ENCODE measurements at regions not wholly inside any gene's neighbourhood (a gene's known extent, or its start where the extent isn't known, plus 50 kb on each side); places are given as distances from the start of the nearest gene placed in this dataset.

DNA sequence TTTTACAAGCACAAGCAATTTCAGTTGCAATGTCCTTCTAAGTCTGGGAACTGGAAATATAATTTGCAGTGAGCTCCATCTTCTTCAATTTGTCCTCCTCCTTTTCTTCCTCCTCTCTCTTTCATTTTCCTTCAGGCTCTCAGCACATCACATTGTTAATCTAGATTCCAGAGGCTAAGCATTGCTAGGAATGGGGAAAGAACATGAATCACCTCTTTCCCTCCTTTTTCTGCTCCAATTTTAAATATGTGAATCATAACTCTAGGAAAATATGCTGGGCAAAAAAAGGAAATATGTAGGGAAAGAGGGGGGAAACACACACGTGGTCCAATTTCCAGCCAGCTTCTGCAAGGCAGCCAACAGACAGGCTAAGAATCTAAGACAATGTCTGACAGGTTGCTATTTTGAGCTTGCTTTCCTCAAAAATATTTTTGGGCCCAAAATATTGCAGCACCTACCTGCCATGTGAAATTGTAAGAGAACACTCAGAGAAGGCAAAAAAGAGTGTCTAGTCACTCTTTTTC lies 72.7 kb upstream of the NUPR2 start:
- no peak overlapping the region for H3K4me3 ChIP-seq (ENCODE audit: low read depth in 1 of 5, low read length in 5 of 5)

DNA sequence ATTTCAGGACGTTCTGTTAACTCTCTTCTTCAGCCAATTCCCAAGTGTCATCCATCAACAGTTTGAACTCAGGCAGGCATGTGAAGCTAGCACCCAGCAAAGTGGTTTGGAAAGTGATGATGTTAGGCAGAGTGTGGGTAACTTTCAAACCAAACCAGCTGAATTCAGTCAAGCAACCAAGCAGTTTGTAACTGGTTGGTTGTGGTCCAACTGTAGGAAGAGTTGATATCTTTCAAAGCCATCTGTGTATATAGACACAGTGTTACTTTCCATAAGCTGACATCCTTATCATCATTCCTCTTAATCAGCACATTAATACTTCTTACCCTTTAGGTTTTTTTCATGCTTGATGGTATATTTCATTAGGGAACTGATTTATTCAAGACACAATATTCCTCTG lies 72.2 kb upstream of the NUPR2 start:
- H3K4me1 ChIP-seq (ENCODE audit: control insufficient read depth in 5 of 5, insufficient read depth in 5 of 5, low read length in 5 of 5), result no peaks in the 10 kb centered on the region
- no peaks in the 10 kb centered on the region for H3K9me3 ChIP-seq (ENCODE audit: control insufficient read depth in 5 of 5, low read length in 5 of 5)
- H3K36me3 ChIP-seq (ENCODE audit: control insufficient read depth in 5 of 5, insufficient read depth in 5 of 5, low read length in 5 of 5), result no peaks in the 10 kb centered on the region
- no peak overlapping the region for H3K9ac ChIP-seq (ENCODE audit: low read length in 5 of 5)
- H3K27me3 ChIP-seq (ENCODE audit: control insufficient read depth in 5 of 5, insufficient read depth in 4 of 5, low read length in 5 of 5), result peaks cover 0 to 4% (median 0%) of the 10 kb centered on the region in 5 donors
- H3K27ac ChIP-seq (ENCODE audit: low read depth, low read length), result no peak overlapping the region
- no peak overlapping the region for H3K4me3 ChIP-seq (ENCODE audit: low read depth in 1 of 5, low read length in 5 of 5)

More for the DNA sequence above, 72.7 kb upstream of the NUPR2 start:
- Histone ChIP-seq H3K27ac (ENCODE audit: low read depth, low read length) (no peak overlapping the region), H3K27me3 (ENCODE audit: control insufficient read depth in 5 of 5, insufficient read depth in 4 of 5, low read length in 5 of 5) (peaks cover 0 to 4% (median 0%) of the 10 kb centered on the region in 5 donors), H3K9me3 (ENCODE audit: control insufficient read depth in 5 of 5, low read length in 5 of 5) (no peaks in the 10 kb centered on the region), H3K4me1 (ENCODE audit: control insufficient read depth in 5 of 5, insufficient read depth in 5 of 5, low read length in 5 of 5) (no peaks in the 10 kb centered on the region), H3K36me3 (ENCODE audit: control insufficient read depth in 5 of 5, insufficient read depth in 5 of 5, low read length in 5 of 5) (no peaks in the 10 kb centered on the region), H3K9ac (ENCODE audit: low read length in 5 of 5) (no peak overlapping the region)

DNA sequence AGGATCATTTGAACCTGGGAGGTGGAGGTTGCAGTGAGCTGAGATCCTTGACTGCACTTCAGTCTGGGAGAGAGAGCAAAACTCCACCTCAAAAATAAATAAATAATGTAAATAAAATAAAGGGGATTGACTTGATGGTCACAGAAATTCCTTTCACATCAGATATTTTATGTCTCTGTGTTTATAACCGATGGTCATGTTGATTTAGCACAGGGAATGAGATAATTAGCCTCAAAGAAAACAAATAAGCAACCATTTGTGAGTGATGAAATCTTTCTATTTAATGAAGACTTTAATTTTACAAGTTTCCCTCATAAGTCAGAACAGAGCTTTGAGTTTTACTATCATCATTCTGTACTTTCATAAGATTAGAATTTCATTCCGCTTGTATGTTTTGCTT lies 64.8 kb upstream of the NUPR2 start:
- no peaks in the 10 kb centered on the region for H3K36me3 ChIP-seq (ENCODE audit: control insufficient read depth in 5 of 5, insufficient read depth in 5 of 5, low read length in 5 of 5)

DNA sequence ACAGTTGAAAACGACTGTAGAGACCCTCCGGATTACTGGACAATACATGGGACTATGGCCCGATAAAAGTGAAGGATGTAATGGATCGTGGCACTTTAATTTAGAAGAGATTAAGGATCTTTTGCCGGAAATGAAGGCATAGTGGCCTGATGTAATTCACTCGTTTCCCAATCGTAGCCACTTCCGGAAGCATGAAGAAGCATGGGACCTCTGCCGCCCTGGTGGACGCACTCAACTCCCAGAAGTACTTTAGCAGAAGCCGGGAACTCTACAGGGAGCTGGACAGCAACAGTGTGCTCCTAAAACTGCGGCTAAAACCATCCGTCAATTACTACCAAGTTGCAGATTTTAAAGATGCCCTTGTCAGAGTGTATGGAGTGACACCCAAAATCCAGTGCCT lies 59.6 kb upstream of the NUPR2 start:
- H3K9me3 ChIP-seq (ENCODE audit: control insufficient read depth in 5 of 5, low read length in 5 of 5), result no peaks in the 10 kb centered on the region
- peak overlapping the region; percentile 40 to 72 (median 67) for H3K4me3 ChIP-seq (ENCODE audit: low read depth in 1 of 5, low read length in 5 of 5)
- H3K4me1 ChIP-seq (ENCODE audit: control insufficient read depth in 5 of 5, insufficient read depth in 5 of 5, low read length in 5 of 5), result peaks cover 0 to 15% (median 9%) of the 10 kb centered on the region in 5 donors
- peaks cover 0 to 10% (median 4%) of the 10 kb centered on the region in 5 donors for H3K27me3 ChIP-seq (ENCODE audit: control insufficient read depth in 5 of 5, insufficient read depth in 4 of 5, low read length in 5 of 5)
- no peaks in the 10 kb centered on the region for H3K36me3 ChIP-seq (ENCODE audit: control insufficient read depth in 5 of 5, insufficient read depth in 5 of 5, low read length in 5 of 5)
- peak overlapping the region in 2 of 5 donors; percentile 2 to 41 for H3K9ac ChIP-seq (ENCODE audit: low read length in 5 of 5)
- H3K27ac ChIP-seq (ENCODE audit: low read depth, low read length), result no peak overlapping the region

More for the DNA sequence above, 64.8 kb upstream of the NUPR2 start:
- Histone ChIP-seq H3K27ac (ENCODE audit: low read depth, low read length) (no peak overlapping the region), H3K9me3 (ENCODE audit: control insufficient read depth in 5 of 5, low read length in 5 of 5) (no peaks in the 10 kb centered on the region), H3K27me3 (ENCODE audit: control insufficient read depth in 5 of 5, insufficient read depth in 4 of 5, low read length in 5 of 5) (peaks cover 0 to 4% (median 0%) of the 10 kb centered on the region in 5 donors), H3K4me1 (ENCODE audit: control insufficient read depth in 5 of 5, insufficient read depth in 5 of 5, low read length in 5 of 5) (peaks cover 0 to under 1% (median under 1%) of the 10 kb centered on the region in 5 donors), H3K9ac (ENCODE audit: low read length in 5 of 5) (no peak overlapping the region), H3K4me3 (ENCODE audit: low read depth in 1 of 5, low read length in 5 of 5) (no peak overlapping the region)

DNA sequence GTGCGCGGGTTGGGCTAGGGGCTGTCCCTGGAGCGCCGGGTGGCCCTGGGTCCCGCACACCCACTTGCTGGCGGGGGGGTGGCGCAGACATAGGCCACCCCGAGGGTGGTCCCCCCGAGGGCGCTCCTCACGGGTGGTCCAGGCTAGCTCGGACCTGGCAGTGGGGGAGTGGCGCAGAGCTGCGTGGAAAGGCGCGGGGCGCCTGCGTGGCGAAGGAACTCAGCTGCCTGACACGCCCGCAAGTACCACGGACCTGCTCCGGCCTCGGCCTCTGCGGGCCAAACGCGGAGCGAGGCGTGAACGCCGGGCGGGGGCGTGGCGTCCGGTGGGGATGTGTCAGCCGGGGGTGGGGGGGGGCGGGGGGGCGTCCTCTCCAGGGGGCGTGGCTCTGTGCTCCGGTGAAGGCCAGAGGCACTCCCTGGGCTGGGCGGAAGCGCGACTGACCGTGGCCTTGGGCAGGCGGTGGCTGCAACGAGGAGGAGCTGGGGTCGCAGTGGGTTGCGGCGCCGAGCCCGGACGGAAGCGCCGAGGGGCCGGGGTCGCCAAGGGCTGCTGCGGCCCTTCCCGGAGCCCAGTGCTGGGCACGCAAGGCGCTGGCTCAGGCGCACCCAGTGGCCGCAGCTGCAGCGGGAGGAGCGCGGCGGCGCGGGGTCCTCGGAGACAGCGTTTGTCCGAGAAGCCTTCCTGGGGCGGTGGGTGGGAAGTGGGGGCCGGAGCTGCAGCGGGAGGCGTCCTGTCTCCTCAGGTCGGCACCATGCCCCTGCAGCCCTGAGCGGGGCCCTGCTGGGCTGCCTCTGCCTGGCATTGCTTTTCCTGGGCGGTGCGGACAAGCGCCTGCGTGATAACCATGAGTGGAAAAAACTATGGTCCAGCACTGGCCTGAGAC lies 58.9 kb upstream of the NUPR2 start:
- H3K4me3 ChIP-seq (ENCODE audit: low read depth in 1 of 5, low read length in 5 of 5), result peak overlapping the region; percentile 40 to 72 (median 67)
- H3K27ac ChIP-seq (ENCODE audit: low read depth, low read length), result no peak overlapping the region
- peak overlapping the region in 2 of 5 donors; percentile 2 to 41 for H3K9ac ChIP-seq (ENCODE audit: low read length in 5 of 5)

DNA sequence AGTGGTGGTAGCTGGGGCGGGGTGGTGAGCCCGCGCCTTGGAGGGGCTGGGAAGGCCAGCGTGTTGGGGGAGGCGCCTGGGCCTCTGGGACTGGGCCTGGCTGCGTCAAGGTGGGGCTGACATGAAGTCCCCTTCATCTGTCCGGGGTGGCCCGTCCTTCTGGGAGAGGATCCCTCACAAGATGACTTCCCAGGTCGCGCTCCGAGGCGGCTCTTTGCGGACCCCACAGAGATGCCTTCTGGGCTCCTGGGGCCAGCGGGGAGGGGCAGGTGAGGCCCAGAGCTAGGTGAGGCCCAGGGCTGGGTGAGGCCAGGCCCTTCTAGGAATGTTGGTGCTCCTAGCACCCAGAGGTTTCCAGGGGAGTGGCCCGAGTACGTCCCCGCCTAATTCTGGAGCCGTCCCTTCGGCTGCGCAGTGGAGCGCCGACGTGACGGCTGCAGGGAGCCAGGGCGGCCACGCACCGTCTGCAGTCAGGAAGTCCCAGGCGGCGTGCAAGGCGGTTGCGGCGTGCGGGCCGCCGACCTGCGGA lies 58.2 kb upstream of the NUPR2 start:
- Histone ChIP-seq H3K9ac (ENCODE audit: low read length in 5 of 5) (no peak overlapping the region), H3K27ac (ENCODE audit: low read depth, low read length) (no peak overlapping the region), H3K9me3 (ENCODE audit: control insufficient read depth in 5 of 5, low read length in 5 of 5) (no peaks in the 10 kb centered on the region), H3K4me1 (ENCODE audit: control insufficient read depth in 5 of 5, insufficient read depth in 5 of 5, low read length in 5 of 5) (peaks cover 0 to 15% (median 9%) of the 10 kb centered on the region in 5 donors), H3K36me3 (ENCODE audit: control insufficient read depth in 5 of 5, insufficient read depth in 5 of 5, low read length in 5 of 5) (no peaks in the 10 kb centered on the region), H3K4me3 (ENCODE audit: low read depth in 1 of 5, low read length in 5 of 5) (peak overlapping the region in 2 of 5 donors; percentile 28 to 37), H3K27me3 (ENCODE audit: control insufficient read depth in 5 of 5, insufficient read depth in 4 of 5, low read length in 5 of 5) (peaks cover 0 to 10% (median 4%) of the 10 kb centered on the region in 5 donors)

More for the DNA sequence above, 58.9 kb upstream of the NUPR2 start:
- Histone ChIP-seq H3K27me3 (ENCODE audit: control insufficient read depth in 5 of 5, insufficient read depth in 4 of 5, low read length in 5 of 5) (peaks cover 0 to 10% (median 4%) of the 10 kb centered on the region in 5 donors), H3K36me3 (ENCODE audit: control insufficient read depth in 5 of 5, insufficient read depth in 5 of 5, low read length in 5 of 5) (no peaks in the 10 kb centered on the region), H3K4me1 (ENCODE audit: control insufficient read depth in 5 of 5, insufficient read depth in 5 of 5, low read length in 5 of 5) (peaks cover 0 to 15% (median 9%) of the 10 kb centered on the region in 5 donors), H3K9me3 (ENCODE audit: control insufficient read depth in 5 of 5, low read length in 5 of 5) (no peaks in the 10 kb centered on the region)
